GM21515 (cell line): ENCODE measurements at regions not wholly inside any gene's neighbourhood (a gene's known extent, or its start where the extent isn't known, plus 50 kb on each side); places are given as distances from the start of the nearest gene placed in this dataset.

Source experiments
- ATAC-seq: cut with Tn5 transposase; IDR thresholded peaks from one replicate; pipeline ENCODE4 v1.9.1; 2021; ENCODE audit not compliant: unreplicated experiment

DNA sequence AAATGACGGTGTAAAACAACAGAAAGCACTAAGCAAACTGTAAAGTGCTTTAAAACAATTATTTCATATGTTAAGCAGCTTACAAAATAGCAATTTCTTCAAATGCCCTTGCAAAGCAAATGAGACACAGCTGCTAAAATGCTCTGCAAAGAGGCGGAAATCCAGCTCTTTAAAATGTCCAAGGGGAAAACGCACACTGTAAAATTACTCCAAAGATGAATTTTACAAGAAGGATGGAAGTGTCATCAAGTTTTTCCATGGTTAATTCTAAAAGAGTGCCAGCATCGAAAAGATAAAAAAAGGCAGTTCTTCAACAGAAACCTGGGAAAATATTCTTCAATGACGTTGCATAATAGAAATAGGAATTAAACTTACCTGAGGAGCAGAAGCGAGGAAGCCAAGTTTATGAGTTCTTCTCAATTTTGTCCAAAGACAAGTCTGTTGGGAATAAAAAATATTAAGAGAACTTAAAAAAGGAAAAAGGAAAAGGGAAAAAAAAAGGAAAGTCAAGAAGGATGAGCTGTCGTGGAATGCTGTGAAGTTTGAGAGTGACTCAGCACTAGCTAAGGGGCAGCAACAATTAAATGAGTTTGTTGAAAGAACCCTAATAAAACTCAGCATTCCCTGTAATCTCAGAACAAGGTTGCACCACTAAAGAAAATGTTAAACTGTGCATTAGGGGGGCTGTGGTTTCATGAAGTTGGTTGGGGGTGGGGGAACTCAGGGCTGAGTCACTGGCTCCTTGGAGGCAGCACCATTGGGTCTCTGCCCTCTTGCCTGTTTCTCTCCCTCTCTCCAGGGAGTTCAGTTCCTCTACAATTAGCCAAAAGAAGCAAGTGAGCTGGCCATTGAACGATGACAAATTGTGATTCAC is 64.2 kb upstream of the BLID start:
- no peak for ATAC-seq

DNA sequence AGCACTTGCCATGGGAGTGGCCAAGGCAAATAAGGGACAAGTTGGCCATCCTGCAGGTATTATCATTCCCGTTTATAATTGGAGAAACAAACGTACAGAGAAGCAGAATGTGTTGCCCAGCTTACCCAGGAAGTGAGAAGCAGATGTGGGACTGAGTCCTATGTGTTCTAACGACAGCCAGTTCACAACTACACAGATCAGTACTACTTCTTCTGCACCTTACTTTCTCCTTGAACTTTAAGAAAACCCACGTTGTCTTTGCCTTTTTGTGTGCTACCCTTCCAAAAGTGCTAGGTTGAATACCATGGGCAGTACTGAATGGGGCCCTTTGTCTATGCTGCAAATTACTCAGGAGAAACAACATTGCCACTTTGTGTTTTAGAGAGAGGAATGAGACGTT is 62.8 kb upstream of the BLID start:
- ATAC-seq: no peak

DNA sequence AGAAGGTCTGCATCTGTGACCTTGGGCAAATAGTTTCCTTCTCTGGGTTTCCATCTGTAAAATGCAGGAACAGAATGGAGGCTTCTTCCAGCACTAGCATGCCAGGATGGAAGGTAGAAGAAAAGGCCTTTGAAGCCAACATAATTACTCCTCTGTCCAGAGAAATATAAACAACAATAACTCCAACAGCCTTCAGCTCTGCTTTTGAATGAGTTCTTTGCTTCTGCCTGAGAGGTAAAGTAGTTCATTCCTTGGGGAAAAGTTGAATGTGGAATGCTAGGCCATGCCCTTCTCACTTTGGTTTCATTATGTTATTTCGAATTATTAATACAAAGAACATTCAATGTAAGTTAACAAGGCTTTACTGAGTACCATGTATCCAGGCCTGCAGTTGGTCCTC is 61.2 kb upstream of the BLID start:
- ATAC-seq: no peak

DNA sequence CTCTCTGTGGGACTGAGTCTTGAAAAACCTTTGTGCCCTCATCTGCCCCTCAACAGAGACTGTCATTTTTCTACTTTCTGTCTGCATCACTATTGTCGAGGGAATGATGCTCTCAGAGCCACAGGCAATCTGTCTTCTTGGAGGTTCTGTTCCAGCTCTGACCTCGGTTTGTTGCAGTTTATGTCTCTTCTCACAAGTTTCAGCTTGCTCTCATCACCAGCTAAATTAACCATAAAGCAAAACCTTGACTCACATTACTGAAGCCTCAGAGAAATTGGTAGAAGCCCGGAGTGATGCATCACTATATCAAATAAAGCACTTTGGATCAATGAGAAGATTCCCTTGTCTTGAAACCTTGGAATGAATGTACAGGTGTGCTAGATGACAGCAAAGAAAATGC is 60.6 kb upstream of the BLID start:
- ATAC-seq: no peak

DNA sequence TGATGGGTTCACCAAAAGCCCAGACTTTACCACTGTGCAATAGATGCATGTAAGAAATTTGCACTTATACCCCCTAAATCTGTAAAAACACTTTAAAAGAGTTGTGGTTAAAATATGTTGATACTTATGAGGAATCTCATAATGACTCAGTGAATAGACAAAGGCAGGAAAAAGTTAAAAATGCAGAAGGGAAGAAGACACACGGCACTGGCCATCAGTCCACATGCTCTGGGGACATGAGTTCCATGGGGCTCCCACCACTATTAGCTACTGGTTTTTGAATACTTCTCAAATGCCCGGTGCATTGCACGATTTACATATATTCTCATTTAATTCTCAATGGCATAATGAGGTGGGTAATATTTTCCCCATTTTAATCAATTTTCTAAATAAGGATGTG is 59.3 kb upstream of the BLID start:
- ATAC-seq: no peak

DNA sequence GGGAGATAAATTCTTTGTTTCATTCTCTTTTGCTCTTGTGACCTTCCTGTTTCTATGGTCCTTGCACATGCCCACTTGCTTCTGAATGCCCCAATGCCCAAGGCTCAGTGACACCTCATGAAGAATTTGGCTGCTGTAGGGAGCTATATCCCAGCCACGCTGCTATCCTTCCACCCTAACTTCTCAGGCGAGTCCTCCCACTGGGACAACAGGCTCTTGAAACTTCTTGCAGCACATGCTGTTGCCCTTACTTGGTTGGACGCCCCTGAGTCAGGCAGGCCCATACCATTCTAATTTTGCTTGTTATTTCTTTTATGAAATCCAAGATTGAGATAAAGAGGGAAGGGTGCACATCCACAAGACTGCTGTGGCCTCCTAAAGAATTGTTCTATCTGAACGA is 57.6 kb upstream of the BLID start:
- ATAC-seq: no peak

DNA sequence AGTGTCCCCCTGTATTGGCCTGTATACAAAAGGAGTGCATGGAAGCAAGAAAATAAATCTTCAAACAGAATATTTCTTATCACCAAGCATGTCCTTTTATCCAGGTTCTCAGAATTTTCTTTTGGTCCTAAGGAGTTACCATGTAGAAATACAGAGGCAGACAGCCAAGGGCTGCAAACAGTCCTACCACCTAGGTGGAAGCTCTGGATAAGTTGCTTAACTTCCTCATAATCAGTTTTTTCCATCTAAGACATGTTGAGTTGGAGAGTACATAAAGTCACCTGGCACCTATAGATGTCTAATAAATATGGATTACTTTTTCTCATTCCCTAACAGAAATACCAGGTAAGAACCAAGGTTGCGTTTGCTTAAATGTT is 57.0 kb upstream of the BLID start:
- ATAC-seq: no peak

DNA sequence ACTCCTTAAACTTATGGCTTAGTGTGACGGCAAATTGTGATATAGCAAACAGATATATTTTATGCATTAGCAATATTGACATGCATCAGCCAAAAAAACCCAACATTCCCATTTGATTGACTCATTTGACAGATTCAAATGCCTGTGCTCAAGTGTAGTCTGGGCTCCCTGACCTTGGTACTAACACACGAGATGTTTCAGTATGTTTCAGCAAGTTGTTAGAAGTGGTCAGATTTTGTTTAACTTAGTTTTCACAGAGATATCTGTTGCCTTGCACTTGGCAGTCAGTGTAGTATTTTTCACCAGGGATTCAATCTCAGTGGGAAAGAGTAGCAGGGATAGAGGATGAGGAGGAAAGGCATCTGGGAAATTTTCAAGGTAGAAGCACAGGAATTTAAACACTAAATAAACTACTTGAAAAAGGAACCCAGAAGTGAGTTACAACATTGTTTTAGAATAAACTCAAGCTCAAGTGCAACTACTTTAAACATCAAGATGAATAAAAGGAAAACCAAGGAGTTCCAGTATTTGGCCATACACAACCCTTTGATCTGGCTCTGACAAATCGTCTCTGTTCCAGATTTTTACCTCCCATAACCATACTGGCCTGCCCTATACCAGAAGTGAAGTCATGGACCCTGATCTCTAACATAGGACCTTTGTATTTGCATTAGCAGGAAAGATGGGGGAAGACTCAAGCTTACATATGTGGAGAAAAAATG is 56.5 kb upstream of the BLID start:
- no peak for ATAC-seq

DNA sequence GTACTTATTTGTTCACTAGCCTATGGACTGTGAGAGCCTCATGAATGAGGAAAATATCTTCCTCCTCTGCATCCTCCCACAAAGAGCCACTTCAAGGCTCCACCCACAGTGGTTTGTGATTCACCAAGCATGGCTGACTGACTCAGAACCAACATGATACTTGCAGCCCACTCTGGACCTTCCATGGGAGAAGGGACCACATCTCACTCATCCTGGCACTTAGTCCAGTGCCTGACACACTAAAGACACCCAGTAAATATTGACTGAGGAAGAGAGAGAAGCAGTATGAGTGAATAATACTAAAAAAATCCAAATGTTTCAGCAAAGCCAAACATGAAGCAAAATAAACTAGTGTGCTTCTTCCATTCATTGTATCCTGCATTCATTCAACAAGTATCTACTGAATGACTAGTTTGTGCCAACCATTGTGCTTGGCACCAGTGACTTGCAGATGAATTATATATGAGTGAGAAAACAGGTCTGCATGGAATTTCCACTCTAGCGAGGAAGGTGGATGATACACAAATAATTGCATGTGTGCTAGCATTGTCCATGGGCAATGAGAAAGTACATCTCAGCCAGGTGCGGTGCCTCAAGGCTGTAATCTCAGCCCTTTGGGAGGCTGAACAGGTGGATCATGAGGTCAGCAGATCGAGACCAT is 54.9 kb upstream of the BLID start:
- no peak for ATAC-seq

DNA sequence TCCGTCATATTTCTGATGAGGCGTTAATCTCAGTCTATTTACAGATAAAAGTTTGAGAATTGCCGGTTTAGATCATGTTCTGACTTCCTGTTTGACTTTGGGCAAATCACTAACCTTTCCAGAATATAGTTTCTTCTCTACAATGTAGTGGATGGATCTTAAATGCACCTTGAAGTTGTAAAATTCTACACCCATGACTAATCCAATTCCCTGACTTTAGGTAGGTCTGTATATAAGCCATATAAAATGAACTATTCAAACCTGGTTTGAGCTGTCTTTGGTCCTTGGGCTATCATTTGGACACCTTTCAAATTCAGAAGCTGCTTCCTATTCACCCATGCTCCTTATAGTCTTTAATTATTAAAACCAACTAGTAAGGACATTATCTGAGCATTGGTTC is 52.2 kb upstream of the BLID start:
- ATAC-seq: no peak

DNA sequence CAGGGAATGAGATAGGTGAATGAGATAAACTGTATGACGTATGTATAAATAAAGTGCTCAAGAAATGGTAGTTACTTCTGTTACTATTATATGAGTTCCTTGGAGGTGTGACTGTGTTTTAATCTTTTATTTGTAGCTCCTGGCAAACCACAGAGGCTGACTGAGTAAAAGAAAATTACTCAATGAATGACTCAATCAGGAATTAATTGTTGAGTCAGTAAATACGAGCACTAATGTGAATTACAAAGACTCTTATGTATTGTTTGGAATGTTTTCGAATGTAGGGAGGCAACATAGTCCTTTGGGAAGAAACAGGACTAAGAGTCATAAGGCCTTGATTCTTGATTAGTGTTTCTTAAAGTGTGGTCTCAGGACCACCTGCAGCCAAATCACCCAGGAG is 51.1 kb upstream of the BLID start:
- no peak for ATAC-seq

DNA sequence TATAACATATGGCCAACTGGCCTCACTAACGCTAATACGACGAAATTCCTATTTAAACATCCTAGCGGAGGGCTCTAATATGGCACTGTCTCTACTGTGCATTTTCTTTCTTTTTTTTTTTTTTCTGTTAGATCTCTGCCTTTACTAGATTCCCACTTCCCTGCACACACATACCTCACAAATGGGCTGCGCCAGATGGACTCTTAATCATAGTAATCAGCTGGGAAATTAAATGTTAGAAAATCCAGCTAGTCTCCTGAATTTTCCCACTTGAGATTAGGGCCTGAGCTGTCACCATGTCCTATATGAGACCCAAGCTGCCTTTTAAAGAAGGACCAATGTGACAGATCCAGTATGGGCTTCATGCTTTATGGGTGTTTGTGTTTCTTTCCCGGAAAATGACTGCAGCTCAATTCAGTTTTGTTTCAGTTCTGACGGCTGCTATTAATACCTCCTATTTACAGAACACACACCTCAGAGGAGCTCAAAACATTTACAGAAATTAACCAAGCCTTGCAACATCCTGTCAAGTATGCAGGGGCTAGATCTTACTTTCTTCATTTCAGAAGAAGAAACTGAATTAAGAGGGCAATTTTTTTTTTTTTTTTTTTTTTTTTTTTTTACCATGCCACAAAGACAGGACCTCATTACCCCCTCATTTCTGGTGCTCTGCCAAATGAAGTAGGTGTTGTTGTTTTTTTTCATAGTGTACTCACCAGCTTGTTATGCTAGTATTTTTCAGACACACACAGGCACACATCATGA is 49.8 kb upstream of the BLID start:
- no peak for ATAC-seq
